NCI-H524 treated with DMSO at 0.1 percent for 48 hours (cell line): ENCODE measurements at regions not wholly inside any gene's neighbourhood (a gene's known extent, or its start where the extent isn't known, plus 50 kb on each side); places are given as distances from the start of the nearest gene placed in this dataset.

Experiments used
- DNase-seq: peaks from one replicate; lab custom pipeline; 2025; lab: John Stamatoyannopoulos, UW

- no peak for DNase-seq
These were observed 372.6 kb downstream of the RPRM start for GRCh38 chr2:153105829-153106578.

GRCh38 chr2:153101187-153101586 is 377.4 kb downstream of the RPRM start:
- no peak for DNase-seq

- DNase-seq = no peak
These were observed 378.4 kb downstream of the RPRM start for GRCh38 chr2:153100151-153100550.

- DNase-seq = no peak
These were observed 379.7 kb downstream of the ARL6IP6 start for GRCh38 chr2:153098073-153098472.

- no peak for DNase-seq
These were observed 377.9 kb downstream of the ARL6IP6 start for GRCh38 chr2:153096272-153096671.

GRCh38 chr2:153091344-153091743 is 372.9 kb downstream of the ARL6IP6 start:
- no peak for DNase-seq

- no peak for DNase-seq
These were observed 360.9 kb downstream of the ARL6IP6 start for GRCh38 chr2:153079315-153079714.

GRCh38 chr2:153077311-153077710 is 358.9 kb downstream of the ARL6IP6 start:
- DNase-seq = no peak

GRCh38 chr2:153074207-153074606 is 355.8 kb downstream of the ARL6IP6 start:
- DNase-seq = no peak

GRCh38 chr2:153072813-153073212 is 354.4 kb downstream of the ARL6IP6 start:
- DNase-seq = no peak

GRCh38 chr2:153072077-153072476 is 353.7 kb downstream of the ARL6IP6 start:
- no peak for DNase-seq

GRCh38 chr2:153071090-153071489 is 352.7 kb downstream of the ARL6IP6 start:
- DNase-seq = no peak

GRCh38 chr2:153068915-153069314 is 350.5 kb downstream of the ARL6IP6 start:
- DNase-seq = no peak

- no peak for DNase-seq
These were observed 349.6 kb downstream of the ARL6IP6 start for GRCh38 chr2:153068052-153068451.

- no peak for DNase-seq
These were observed 341.1 kb downstream of the ARL6IP6 start for GRCh38 chr2:153059338-153060052.

GRCh38 chr2:153057743-153058142 is 339.3 kb downstream of the ARL6IP6 start:
- no peak for DNase-seq

- no peak for DNase-seq
These were observed 336.8 kb downstream of the ARL6IP6 start for GRCh38 chr2:153055182-153055581.

- DNase-seq = no peak
These were observed 334.6 kb downstream of the ARL6IP6 start for GRCh38 chr2:153052807-153053559.

GRCh38 chr2:153047220-153047619 is 328.8 kb downstream of the ARL6IP6 start:
- DNase-seq = no peak

- DNase-seq = no peak
These were observed 325.0 kb downstream of the ARL6IP6 start for GRCh38 chr2:153043385-153043784.

- DNase-seq = no peak
These were observed 310.2 kb downstream of the ARL6IP6 start for GRCh38 chr2:153028626-153029025.

GRCh38 chr2:153027533-153027932 is 309.1 kb downstream of the ARL6IP6 start:
- no peak for DNase-seq

- no peak for DNase-seq
These were observed 301.8 kb downstream of the ARL6IP6 start for GRCh38 chr2:153020201-153020600.
